VCaP (cell line): ENCODE measurements at regions not wholly inside any gene's neighbourhood (a gene's known extent, or its start where the extent isn't known, plus 50 kb on each side); places are given as distances from the start of the nearest gene placed in this dataset.

Experiments
- H3K27ac ChIP-seq: fragments of 450-650 bp; 2 replicates; pipeline ENCODE4 v1.5.1; 2017
- CTCF ChIP-seq: fragments of 450-650 bp; conservative IDR thresholded peaks from 2 replicates; pipeline ENCODE4 v1.5.1; 2017; ENCODE audit warnings: mild to moderate bottlenecking, moderate library complexity

DNA sequence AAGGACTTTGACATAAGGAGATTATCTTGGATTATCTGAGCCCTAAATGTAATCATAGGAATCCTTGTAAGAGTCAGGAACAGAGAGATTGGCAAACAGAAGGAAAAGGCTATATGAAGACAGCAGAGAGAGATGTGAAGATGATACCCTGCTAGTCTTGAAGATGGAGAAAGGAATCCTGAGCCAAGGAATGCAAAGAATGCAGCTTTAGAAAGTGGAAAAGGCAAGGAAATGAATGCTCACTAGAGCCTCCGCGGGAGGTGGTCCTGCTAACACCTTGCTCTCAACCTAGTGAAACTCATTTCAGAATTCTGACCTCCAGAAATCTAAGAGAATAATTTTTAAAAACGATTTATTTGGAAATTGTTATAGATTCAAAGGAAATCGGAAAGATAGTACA is 117.1 kb downstream of the TBXT start:
- TF ChIP-seq CTCF, result no peak
- no peak overlapping the region for H3K27ac ChIP-seq

DNA sequence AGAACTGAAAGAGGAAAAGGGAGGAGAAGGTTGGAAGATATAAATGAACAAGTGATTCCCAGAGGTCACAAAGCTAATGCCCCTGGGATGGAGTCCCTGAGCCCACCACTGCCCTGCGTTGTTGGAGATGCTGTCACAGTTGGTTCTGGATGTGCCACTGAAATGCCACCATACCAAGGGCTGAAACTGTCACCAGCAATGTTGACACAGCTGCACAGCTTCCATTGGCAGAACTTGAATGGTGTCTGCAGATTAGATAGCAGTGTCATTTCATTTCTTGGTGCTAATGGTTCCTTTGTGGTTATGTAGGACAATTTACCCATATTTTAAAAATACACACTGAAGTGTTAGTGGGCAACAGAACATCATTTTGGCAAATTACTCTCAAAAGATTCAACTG is 120.7 kb downstream of the TBXT start:
- no peak for TF ChIP-seq CTCF
- no peak overlapping the region for H3K27ac ChIP-seq

GRCh38 chr6:166046226-166046625 is 121.4 kb downstream of the TBXT start:
- H3K27ac ChIP-seq, result no peak overlapping the region
- TF ChIP-seq CTCF, result no peak

DNA sequence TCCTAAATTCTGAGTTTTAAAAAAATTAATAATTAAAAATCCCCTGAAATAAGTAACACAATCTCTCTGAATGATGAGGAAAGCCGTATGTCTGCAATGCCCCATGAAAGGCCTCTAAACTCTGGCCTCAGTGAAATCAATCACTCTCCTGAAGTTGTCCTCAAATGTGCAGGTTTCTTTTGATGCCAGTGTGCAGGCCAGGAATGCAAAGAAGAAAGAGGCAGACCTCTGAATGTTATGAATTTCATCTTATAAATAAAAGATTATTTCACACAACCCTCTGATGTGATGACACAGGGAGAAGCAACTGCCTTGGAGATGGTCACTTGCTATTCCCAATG is 121.8 kb downstream of the TBXT start:
- no peak overlapping the region for H3K27ac ChIP-seq
- TF ChIP-seq CTCF, result no peak

GRCh38 chr6:166045173-166045859 is 122.3 kb downstream of the TBXT start:
- TF ChIP-seq CTCF, result no peak
- H3K27ac ChIP-seq, result no peak overlapping the region

DNA sequence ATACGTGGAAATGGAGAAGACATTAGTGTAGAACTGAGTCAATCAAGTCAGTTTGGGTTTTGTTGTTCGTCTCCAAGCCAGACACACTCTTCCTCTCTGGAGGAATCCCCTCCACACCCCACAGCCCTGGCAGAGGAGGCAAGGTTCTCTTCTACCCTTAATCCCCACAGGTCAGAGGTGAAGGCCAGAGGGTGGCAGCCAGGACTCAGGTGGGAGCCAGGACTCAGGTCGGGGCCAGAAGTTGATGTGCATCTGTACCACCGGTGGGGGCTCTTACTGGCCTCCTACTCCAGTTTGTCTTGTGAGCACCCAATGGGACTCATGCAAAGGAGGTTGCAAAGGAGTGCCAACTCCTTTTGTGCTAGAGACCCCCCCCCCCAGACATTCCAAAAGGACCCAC is 126.4 kb downstream of the TBXT start:
- no peak for TF ChIP-seq CTCF
- H3K27ac ChIP-seq, result no peak overlapping the region

GRCh38 chr6:166040292-166040691 is 127.4 kb downstream of the TBXT start:
- no peak for TF ChIP-seq CTCF
- no peak overlapping the region for H3K27ac ChIP-seq
